ENCODE measurements at regions not wholly inside any gene's neighbourhood (a gene's known extent, or its start where the extent isn't known, plus 50 kb on each side); places are given as distances from the start of the nearest gene placed in this dataset.
A peak's percentile ranks its signal among the peaks of the same experiment; 100 is the strongest.

- no peak for DNase-seq (ENCODE audit: low spot score)
Measured at GRCh38 chr4:11342401-11342800, 86.3 kb downstream of the HS3ST1 start.

- DNase-seq (ENCODE audit: low spot score) = no peak
Measured at GRCh38 chr4:11341337-11342043, 87.2 kb downstream of the HS3ST1 start.

DNA sequence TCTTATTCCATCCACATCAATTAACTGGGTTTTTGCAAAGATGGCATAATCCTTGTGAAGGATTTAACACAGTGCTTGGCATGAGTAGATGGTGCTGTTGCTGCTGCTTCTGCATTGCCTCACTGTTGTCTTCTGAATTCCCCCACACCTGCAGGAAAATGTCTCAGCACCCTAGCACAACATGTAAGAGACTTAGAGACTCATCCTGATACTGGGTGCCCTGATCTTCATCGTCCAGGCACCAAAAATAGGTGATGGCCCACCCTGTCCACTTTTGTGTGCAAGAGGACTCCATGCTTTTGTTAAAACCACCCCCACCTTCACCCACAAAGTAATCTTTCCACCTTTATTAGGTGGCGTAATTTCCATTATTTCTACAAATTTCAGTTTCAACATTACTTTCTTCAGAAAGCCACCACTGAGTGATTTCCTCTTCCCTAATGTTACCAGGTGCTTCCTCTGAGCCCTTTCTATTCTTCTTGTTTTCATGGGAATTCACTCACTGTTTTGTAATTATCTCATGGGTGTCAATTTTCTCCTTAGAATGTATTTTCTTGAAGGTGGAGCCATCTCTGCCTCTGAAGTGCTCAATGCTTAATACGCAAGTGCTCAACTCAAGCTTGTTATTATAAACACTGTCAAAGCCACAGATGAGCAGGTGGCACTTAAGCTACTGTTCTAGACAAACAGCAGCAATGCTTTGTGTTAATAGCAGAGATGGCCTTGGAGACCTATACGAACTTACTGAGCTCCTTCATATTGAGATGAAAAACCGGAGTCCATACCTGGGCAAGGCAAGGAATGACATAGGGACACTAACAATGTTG is 89.5 kb downstream of the HS3ST1 start:
- no peak for DNase-seq (ENCODE audit: low spot score)

GRCh38 chr4:11337287-11337686 is 91.4 kb downstream of the HS3ST1 start:
- no peak for DNase-seq (ENCODE audit: low spot score)

DNA sequence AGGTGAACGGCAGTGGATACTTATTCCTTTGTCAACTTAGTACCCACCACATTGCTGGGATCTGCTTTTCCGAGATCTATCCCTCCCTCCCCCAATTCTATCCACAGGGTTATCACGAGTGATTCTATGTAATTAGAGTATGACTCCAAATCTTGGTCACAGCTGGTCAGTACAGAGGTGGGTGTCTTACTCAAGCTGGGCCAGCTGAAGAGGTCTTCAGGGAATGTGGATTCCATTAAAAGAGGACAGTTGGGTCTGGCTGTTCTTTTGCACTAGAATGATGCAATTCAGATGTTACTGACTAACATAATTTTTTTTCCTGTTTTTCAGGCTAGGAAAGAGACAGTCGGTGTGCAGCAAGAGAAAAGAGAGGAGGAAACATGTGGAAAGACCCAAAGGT is 92.3 kb downstream of the HS3ST1 start:
- DNase-seq (ENCODE audit: low spot score) = no peak

DNA sequence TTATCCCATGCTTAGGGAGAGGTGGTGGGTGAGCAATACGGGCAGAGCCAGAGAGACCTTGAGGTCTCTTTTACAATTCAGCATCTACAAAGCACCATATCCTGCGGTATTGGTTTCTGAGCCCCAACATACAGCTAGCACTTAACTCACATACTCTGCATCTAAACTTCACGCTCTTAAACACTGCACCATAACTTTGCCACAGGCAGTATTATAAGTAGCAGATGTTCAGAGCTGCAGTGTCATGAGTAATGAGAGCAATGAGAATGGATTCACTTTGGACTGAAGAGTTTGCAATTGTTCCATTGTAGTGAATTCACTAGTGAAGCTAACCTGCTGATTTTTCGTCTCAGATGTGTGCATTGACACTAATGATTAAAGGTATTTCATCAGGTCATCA is 93.8 kb downstream of the HS3ST1 start:
- no peak for DNase-seq (ENCODE audit: low spot score)

DNA sequence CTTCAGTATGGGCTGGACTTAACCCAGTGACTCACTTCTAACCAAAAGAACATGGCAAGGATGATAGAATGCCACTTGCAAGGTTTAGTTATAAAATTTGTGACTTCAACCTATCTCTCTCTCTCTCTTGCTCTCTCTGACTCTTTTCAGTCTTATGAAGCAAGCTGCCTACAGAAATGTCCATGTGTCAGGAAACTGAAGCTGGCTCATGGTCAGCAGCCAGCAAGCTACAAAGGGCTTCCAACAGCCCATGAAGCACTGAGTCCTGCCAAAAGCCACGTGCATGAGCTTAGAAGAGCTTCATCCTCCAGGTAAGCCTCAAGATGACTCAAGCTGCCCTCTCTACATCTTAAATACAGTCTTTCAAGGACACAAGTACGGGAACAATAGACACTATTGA is 100.3 kb downstream of the HS3ST1 start:
- peak; percentile 85 for DNase-seq (ENCODE audit: low spot score)

DNA sequence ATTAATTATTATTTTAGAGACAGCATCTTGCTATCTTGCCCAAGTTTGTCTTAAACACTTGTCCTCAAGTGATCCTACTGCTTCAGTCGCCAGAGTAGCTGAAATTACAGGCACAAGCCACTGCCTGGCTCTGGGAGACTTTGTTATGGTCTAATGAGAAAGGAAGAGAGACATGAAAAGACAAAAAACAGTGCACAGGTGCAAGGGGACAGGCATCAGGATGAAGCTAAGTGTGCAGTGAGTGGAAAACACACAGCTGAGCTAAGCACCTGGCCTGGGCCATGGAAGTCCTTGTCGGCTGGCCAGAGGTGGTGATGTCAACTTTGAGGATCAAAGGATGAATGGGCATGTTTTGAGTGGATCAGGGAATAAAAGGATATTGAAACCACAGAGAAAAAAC is 102.7 kb downstream of the HS3ST1 start:
- DNase-seq (ENCODE audit: low spot score) = no peak

- no peak for DNase-seq (ENCODE audit: low spot score)
Measured at GRCh38 chr4:11323771-11324170, 104.9 kb downstream of the HS3ST1 start.

DNA sequence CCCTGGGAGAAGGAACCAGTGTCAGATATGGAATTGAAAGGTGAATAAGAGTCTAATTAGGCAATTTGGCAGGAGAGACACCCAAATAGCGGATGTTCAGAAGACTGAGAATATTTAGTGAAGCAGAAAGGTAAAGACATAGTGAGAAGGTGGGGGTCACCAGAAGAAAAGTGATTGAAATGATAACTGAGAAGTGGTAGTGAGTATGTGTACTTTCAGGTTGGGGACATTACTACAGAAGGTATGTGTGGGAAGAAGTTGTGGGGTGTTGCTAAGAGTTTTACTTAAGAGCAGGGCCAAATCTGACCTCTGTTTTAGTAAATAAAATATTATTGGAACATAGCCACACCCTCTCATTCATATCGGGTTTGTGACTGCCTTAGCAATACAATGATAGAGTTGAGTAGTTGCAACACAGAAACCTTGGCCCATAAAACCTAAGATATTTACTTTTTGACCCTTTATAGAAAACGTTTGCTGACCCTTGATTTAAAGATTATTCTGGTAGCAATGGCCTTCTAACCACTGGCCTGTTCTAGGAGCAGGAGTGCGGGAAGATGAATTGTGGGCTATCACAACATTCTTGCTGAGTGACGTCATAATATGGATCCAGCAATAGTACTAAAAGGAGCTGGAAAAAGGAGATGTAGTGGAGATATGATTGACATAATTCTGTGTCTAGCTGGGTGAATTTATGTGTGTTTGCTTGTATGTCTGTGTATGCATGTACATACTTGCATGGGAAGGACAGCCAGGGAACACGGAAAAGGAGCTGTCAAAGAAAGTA is 115.3 kb downstream of the HS3ST1 start:
- no peak for DNase-seq (ENCODE audit: low spot score)

GRCh38 chr4:11312389-11312788 is 116.3 kb downstream of the HS3ST1 start:
- no peak for DNase-seq (ENCODE audit: low spot score)

DNA sequence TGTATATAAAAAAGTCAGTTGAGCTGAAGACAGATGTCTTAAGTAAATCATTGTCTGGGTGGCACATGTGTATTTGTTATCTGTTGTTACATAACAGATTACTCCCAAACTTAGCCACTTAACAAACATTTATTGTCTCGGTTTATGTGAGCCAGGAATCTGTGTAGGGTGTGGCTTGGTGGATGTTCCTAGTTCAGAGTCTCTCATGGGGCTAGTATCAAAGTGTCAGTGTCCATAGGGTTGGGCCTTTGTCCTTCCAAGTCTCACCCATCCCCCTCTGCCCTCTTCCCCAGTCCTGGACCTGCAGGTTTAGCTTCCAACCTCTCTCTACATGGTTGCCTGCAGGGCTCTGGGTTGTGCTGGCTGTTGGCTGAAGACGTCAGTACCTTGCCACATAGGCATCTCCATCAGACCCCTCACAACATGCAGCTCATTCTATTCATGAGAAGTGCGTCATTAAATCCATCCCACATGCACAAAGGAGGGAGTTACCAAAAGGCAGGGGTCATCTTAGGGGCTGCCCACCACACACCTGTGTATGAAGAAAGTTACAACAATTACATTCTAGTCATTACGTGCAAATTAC is 127.5 kb downstream of the HS3ST1 start:
- no peak for DNase-seq (ENCODE audit: low spot score)

DNA sequence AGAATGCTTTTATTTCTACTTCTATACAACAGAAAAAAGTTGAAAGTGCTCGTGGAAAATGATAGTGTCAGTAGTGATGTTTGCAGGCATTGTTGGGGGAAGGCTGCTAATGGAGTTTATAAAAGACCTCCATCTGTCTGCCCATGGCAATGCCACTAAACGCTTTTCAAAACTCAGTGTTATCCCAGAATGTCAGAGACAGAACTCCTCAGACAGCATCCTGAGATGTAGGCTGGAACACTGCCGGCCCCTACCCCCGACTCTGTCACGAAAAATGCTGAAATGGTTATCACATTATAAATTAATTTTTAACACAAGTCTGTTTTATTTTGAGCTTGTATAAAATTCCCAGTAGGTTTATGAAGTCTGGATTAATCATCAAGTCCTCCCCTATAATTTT is 128.9 kb downstream of the HS3ST1 start:
- DNase-seq (ENCODE audit: low spot score) = no peak

DNA sequence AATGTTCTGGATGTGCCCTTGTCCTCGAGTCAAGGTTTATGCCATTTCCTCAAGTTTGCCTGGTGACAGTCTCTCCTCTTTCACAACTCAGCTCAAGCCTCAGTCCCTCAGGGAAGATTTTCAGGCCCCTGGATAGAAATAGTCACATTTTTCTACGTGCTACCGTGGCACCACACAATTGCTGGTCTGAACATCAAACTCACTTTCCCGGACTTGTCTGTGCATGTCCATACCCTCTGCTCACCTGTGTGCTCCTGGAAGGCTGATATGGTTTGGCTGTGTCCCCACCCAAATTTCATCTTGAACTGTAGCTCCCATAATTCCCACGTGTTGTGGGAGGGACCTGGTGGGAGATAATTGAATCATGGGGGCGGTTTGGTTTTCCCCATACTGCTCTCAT is 129.7 kb downstream of the HS3ST1 start:
- DNase-seq (ENCODE audit: low spot score) = no peak

DNA sequence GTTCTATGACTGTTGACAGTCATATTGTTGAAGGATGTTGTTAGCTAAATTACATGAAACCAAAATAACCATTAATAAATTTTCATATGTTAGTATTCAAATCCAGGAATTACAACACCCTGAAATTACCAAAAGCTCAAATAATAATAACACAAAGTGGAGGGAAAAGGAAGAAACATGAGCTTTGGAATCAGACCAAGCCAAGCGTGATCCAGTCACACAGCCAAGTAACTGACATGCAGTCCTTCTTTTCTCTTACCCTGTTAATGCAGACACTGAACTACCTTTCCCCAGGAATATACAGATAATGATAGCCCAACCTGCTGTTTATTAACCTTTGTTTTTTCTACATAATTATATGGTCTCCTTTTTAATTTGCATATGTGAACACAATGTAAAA is 130.2 kb downstream of the HS3ST1 start:
- no peak for DNase-seq (ENCODE audit: low spot score)

GRCh38 chr4:11297627-11298026 is 131.1 kb downstream of the HS3ST1 start:
- no peak for DNase-seq (ENCODE audit: low spot score)

- DNase-seq (ENCODE audit: low spot score) = no peak
Measured at GRCh38 chr4:11297201-11297600, 131.5 kb downstream of the HS3ST1 start.

- no peak for DNase-seq (ENCODE audit: low spot score)
Measured at GRCh38 chr4:11293866-11294265, 134.8 kb downstream of the HS3ST1 start.

DNA sequence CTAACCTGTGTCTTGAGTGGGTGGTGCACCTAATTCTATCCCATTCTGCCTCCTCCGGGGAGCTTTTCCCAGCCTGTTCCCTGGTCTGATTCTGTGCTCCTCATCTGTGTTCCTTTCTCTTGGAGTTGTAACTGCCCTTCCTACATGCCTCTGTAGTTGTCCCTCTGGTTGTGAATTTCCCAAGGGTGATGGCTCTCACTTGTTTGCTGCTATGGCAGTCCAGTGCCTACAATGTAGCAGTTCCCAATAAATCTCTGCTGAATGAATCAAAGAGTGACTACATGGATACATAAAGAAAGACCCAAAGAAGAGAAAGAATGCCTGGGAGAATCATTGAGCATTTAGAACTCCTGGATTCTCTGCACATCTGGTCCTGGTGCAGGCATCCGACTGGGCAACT is 141.6 kb downstream of the HS3ST1 start:
- DNase-seq (ENCODE audit: low spot score) = no peak

DNA sequence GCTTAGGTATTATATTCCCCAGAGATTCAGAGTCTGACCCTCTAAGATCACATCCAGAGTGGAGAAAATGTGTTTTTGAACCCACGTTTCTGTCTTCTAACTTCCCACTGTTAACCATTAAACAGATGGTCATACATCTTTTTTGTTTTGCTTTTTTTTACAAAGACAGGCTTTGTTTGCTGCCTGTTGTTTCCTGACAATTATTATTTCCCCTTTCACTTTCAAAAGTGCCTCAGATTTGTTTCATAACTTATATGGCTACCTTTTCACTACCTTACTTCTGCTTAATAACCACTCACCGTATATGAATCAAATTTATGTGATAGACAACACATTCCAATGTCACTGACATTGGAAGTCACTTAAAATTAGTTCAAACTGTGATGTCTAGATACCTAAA is 142.2 kb downstream of the HS3ST1 start:
- no peak for DNase-seq (ENCODE audit: low spot score)

GRCh38 chr4:11281720-11282119 is 147.0 kb downstream of the HS3ST1 start:
- DNase-seq (ENCODE audit: low spot score) = no peak

GRCh38 chr4:11271263-11271662 is 157.4 kb downstream of the HS3ST1 start:
- no peak for DNase-seq (ENCODE audit: low spot score)
